Trophoblast cell (in vitro differentiated cells and primary cell): ENCODE measurements at regions not wholly inside any gene's neighbourhood (a gene's known extent, or its start where the extent isn't known, plus 50 kb on each side); places are given as distances from the start of the nearest gene placed in this dataset.

Source experiments
- DNase-seq, 2 donors: peaks; one replicate each; pipeline ENCODE4 v3.0.0-alpha.2; 2016
- H2AFZ ChIP-seq: 2 replicates; pipeline ENCODE4 v1.6.1; 2013; ENCODE audit warnings: low read length, moderate library complexity, mild to moderate bottlenecking; ENCODE audit not compliant: insufficient read depth, poor library complexity
- H2AK5ac ChIP-seq: 2 replicates; pipeline ENCODE4 v1.6.1; 2013; ENCODE audit warnings: mild to moderate bottlenecking, low read length
- H2BK120ac ChIP-seq: 2 replicates; pipeline ENCODE4 v1.6.1; 2013; ENCODE audit warnings: low read length, mild to moderate bottlenecking, moderate library complexity; ENCODE audit not compliant: insufficient read depth, poor library complexity
- H2BK12ac ChIP-seq: 2 replicates; pipeline ENCODE4 v1.6.1; 2013; ENCODE audit warnings: mild to moderate bottlenecking, low read length, moderate library complexity
- H2BK5ac ChIP-seq: 2 replicates; pipeline ENCODE4 v1.6.1; 2013; ENCODE audit warnings: low read length, low read depth, moderate library complexity, mild to moderate bottlenecking; ENCODE audit not compliant: poor library complexity
- H3K14ac ChIP-seq: 2 replicates; pipeline ENCODE4 v1.6.1; 2013; ENCODE audit warnings: mild to moderate bottlenecking, low read length
- H3K18ac ChIP-seq: 2 replicates; pipeline ENCODE4 v1.6.1; 2013; ENCODE audit warnings: mild to moderate bottlenecking, low read length
- H3K23ac ChIP-seq: 2 replicates; pipeline ENCODE4 v1.6.1; 2013; ENCODE audit warnings: low read length
- H3K27ac ChIP-seq: 2 replicates; pipeline ENCODE4 v1.5.1; 2013; ENCODE audit warnings: low read depth, mild to moderate bottlenecking, inconsistent platforms, low read length, moderate library complexity
- H3K27me3 ChIP-seq: 2 replicates; pipeline ENCODE4 v1.6.1; 2013; ENCODE audit warnings: inconsistent platforms, mild to moderate bottlenecking, low read length, moderate library complexity; ENCODE audit not compliant: insufficient read depth
- H3K36me3 ChIP-seq, 2 experiments: 1 replicate in 1 of 2; 2 replicates in 1 of 2; pipeline ENCODE4 v1.6.1; 2013; ENCODE audit warnings: low read length in 2 of 2, mild to moderate bottlenecking in 2 of 2, moderate library complexity in 1 of 2; ENCODE audit not compliant: insufficient read depth in 2 of 2, control insufficient read depth in 1 of 2
- H3K4ac ChIP-seq: 2 replicates; pipeline ENCODE4 v1.6.1; 2013; ENCODE audit warnings: low read depth, mild to moderate bottlenecking, low read length, moderate library complexity
- H3K4me1 ChIP-seq, 2 experiments: 1 replicate in 1 of 2; 2 replicates in 1 of 2; pipeline ENCODE4 v1.6.1; 2013; ENCODE audit warnings: low read length in 2 of 2, mild to moderate bottlenecking in 2 of 2, moderate library complexity in 1 of 2; ENCODE audit not compliant: insufficient read depth in 2 of 2, control insufficient read depth in 1 of 2
- H3K4me2 ChIP-seq: 2 replicates; pipeline ENCODE4 v1.6.1; 2013; ENCODE audit warnings: inconsistent platforms, mild to moderate bottlenecking, low read length, moderate library complexity
- H3K4me3 ChIP-seq: 2 replicates; pipeline ENCODE4 v1.5.1; 2013; ENCODE audit warnings: mild to moderate bottlenecking, low read depth, low read length, inconsistent platforms
- H3K79me1 ChIP-seq: one replicate; pipeline ENCODE4 v1.6.1; 2013; ENCODE audit warnings: low read length
- H3K79me2 ChIP-seq: 2 replicates; pipeline ENCODE4 v1.6.1; 2013; ENCODE audit warnings: low read length, mild to moderate bottlenecking; ENCODE audit not compliant: control insufficient read depth, insufficient read depth, poor library complexity
- H3K9ac ChIP-seq: 2 replicates; pipeline ENCODE4 v1.6.1; 2013; ENCODE audit warnings: mild to moderate bottlenecking, low read length
- H3K9me3 ChIP-seq: 2 replicates; pipeline ENCODE4 v1.6.1; 2013; ENCODE audit warnings: low read depth, mild to moderate bottlenecking, control low read depth, inconsistent platforms, low read length; ENCODE audit not compliant: insufficient read depth
- H4K12ac ChIP-seq: 2 replicates; pipeline ENCODE4 v1.6.1; 2013; ENCODE audit warnings: low read depth, mild to moderate bottlenecking, low read length, moderate library complexity
- H4K8ac ChIP-seq: 2 replicates; pipeline ENCODE4 v1.6.1; 2013; ENCODE audit warnings: low read depth, mild to moderate bottlenecking, low read length, moderate library complexity
- H4K91ac ChIP-seq: one replicate; pipeline ENCODE4 v1.6.1; 2013; ENCODE audit warnings: low read depth, mild to moderate bottlenecking, low read length, moderate library complexity
- WGBS: extraction: QIAGEN DNeasy Blood & Tissue Kit; methylation state at CpG from one replicate; pipeline ENCODE4 v1.1.7; 2013; ENCODE audit warnings: missing lambda C conversion rate; ENCODE audit not compliant: insufficient read length, insufficient coverage; ENCODE audit errors: extremely low coverage; 5-methylcytosine and 5-hydroxymethylcytosine counted together

- Histone ChIP-seq H4K8ac (no peak overlapping the region), H3K27ac (no peak overlapping the region), H4K91ac (no peak overlapping the region), H3K9ac (no peak overlapping the region), H3K18ac (no peak overlapping the region), H2BK5ac (no peak overlapping the region), H2BK12ac (no peak overlapping the region), H3K36me3 (no peaks in the 10 kb centered on the region), H2AFZ (no peak overlapping the region), H3K9me3 (no peaks in the 10 kb centered on the region), H4K12ac (no peak overlapping the region), H3K4me3 (no peak overlapping the region), H2BK120ac (no peak overlapping the region), H3K79me1 (no peaks in the 10 kb centered on the region), H3K4me1 (peaks cover 0 to 2% of the 10 kb centered on the region in 2 experiments), H3K14ac (no peak overlapping the region), H3K23ac (no peak overlapping the region), H3K79me2 (no peaks in the 10 kb centered on the region), H3K4me2 (no peak overlapping the region), H3K4ac (no peak overlapping the region), H2AK5ac (no peak overlapping the region), H3K27me3 (no peaks in the 10 kb centered on the region)
- WGBS: no CpG with 5 or more reads among the region's 4 CpGs
- DNase-seq: no peak
Observed at GRCh38 chr1:70888722-70889121, 158.9 kb downstream of the PTGER3 start.

- H3K4me1 ChIP-seq: peaks cover 0 to 2% of the 10 kb centered on the region in 2 experiments
- H2BK12ac ChIP-seq: no peak overlapping the region
- no peak overlapping the region for H3K27ac ChIP-seq
- no peak overlapping the region for H3K23ac ChIP-seq
- no peak overlapping the region for H4K8ac ChIP-seq
- no peaks in the 10 kb centered on the region for H3K79me2 ChIP-seq
- no peak overlapping the region for H2BK5ac ChIP-seq
- whole genome bisulfite sequencing: no CpG with 5 or more reads among the region's 2 CpGs
- H3K4me3 ChIP-seq: no peak overlapping the region
- no peaks in the 10 kb centered on the region for H3K9me3 ChIP-seq
- H3K4me2 ChIP-seq: no peak overlapping the region
- H4K91ac ChIP-seq: no peak overlapping the region
- H3K9ac ChIP-seq: no peak overlapping the region
- H3K4ac ChIP-seq: no peak overlapping the region
- DNase-seq: no peak
- H4K12ac ChIP-seq: no peak overlapping the region
- H3K18ac ChIP-seq: no peak overlapping the region
- H2AK5ac ChIP-seq: no peak overlapping the region
- no peak overlapping the region for H2AFZ ChIP-seq
- H3K36me3 ChIP-seq: no peaks in the 10 kb centered on the region
- H2BK120ac ChIP-seq: no peak overlapping the region
- no peaks in the 10 kb centered on the region for H3K79me1 ChIP-seq
- no peak overlapping the region for H3K14ac ChIP-seq
- H3K27me3 ChIP-seq: no peaks in the 10 kb centered on the region
Observed at GRCh38 chr1:70890408-70890807, 157.2 kb downstream of the PTGER3 start.

GRCh38 chr1:70891051-70891843, 156.4 kb downstream of the PTGER3 start:
- H3K4me1 ChIP-seq: peaks cover 0 to 2% of the 10 kb centered on the region in 2 experiments
- DNase-seq: no peak
- no peak overlapping the region for H4K12ac ChIP-seq
- H3K79me1 ChIP-seq: no peaks in the 10 kb centered on the region
- H3K27ac ChIP-seq: no peak overlapping the region
- no peak overlapping the region for H2AFZ ChIP-seq
- H2BK5ac ChIP-seq: no peak overlapping the region
- H3K4ac ChIP-seq: no peak overlapping the region
- H3K4me2 ChIP-seq: no peak overlapping the region
- no peaks in the 10 kb centered on the region for H3K27me3 ChIP-seq
- H4K91ac ChIP-seq: no peak overlapping the region
- H3K4me3 ChIP-seq: no peak overlapping the region
- H3K79me2 ChIP-seq: no peaks in the 10 kb centered on the region
- no peak overlapping the region for H2BK120ac ChIP-seq
- no peak overlapping the region for H2BK12ac ChIP-seq
- no peak overlapping the region for H3K23ac ChIP-seq
- H3K14ac ChIP-seq: no peak overlapping the region
- H3K36me3 ChIP-seq: no peaks in the 10 kb centered on the region
- H3K9me3 ChIP-seq: no peaks in the 10 kb centered on the region
- no peak overlapping the region for H2AK5ac ChIP-seq
- H4K8ac ChIP-seq: no peak overlapping the region
- H3K18ac ChIP-seq: no peak overlapping the region
- H3K9ac ChIP-seq: no peak overlapping the region

- Histone ChIP-seq H4K12ac (no peak overlapping the region), H2AK5ac (no peak overlapping the region), H3K9me3 (no peaks in the 10 kb centered on the region), H3K14ac (no peak overlapping the region), H2BK5ac (no peak overlapping the region), H3K36me3 (no peaks in the 10 kb centered on the region), H3K4me2 (no peak overlapping the region), H3K79me2 (no peaks in the 10 kb centered on the region), H2BK12ac (no peak overlapping the region), H3K27ac (no peak overlapping the region), H3K27me3 (no peaks in the 10 kb centered on the region), H3K79me1 (no peaks in the 10 kb centered on the region), H3K4me3 (no peak overlapping the region), H3K23ac (no peak overlapping the region), H2AFZ (no peak overlapping the region), H3K9ac (no peak overlapping the region), H2BK120ac (no peak overlapping the region), H4K8ac (no peak overlapping the region), H3K18ac (no peak overlapping the region), H3K4me1 (peaks cover 0 to 2% of the 10 kb centered on the region in 2 experiments), H3K4ac (no peak overlapping the region), H4K91ac (no peak overlapping the region)
- no peak for DNase-seq
- no CpG with 5 or more reads among the region's 2 CpGs for WGBS
Observed at GRCh38 chr1:70892140-70892539, 155.5 kb downstream of the PTGER3 start.
